ENCODE measurements at regions not wholly inside any gene's neighbourhood (a gene's known extent, or its start where the extent isn't known, plus 50 kb on each side); places are given as distances from the start of the nearest gene placed in this dataset.

GRCh38 chr2:19232312-19232711 is 126.1 kb downstream of the OSR1 start:
- no peak overlapping the region for H3K4me3 ChIP-seq (ENCODE audit: low read depth, low read length)
- POLR2A ChIA-PET, result no interaction called here
- CTCF ChIA-PET, result no interaction called here
- no peak for DNase-seq (ENCODE audit: low read depth, low spot score)
- TF ChIP-seq, protein P1, sequence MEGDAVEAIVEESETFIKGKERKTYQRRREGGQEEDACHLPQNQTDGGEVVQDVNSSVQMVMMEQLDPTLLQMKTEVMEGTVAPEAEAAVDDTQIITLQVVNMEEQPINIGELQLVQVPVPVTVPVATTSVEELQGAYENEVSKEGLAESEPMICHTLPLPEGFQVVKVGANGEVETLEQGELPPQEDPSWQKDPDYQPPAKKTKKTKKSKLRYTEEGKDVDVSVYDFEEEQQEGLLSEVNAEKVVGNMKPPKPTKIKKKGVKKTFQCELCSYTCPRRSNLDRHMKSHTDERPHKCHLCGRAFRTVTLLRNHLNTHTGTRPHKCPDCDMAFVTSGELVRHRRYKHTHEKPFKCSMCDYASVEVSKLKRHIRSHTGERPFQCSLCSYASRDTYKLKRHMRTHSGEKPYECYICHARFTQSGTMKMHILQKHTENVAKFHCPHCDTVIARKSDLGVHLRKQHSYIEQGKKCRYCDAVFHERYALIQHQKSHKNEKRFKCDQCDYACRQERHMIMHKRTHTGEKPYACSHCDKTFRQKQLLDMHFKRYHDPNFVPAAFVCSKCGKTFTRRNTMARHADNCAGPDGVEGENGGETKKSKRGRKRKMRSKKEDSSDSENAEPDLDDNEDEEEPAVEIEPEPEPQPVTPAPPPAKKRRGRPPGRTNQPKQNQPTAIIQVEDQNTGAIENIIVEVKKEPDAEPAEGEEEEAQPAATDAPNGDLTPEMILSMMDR (IDR thresholded peaks at IDR 0.05; ENCODE audit: insufficient read depth, low read length, missing control alignments), result no peak

DNA sequence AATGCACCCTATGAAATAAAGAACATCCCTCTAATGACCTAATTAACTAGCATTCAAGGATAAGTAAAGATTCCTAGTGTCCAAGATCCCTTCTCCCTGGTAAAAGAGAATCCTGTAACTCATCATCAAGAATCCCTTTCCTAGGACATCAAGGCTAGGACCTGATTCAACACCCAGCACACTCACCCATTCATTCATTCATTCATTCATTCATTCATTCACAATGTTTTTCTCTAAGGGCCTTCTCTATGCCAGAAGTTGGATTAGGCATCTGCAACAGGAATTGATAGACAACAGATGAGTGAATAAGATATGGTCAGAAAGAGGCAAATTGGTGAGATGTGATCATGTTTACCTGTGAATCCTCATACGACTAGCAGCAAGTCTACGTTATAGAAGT is 126.8 kb downstream of the OSR1 start:
- no peak for DNase-seq (ENCODE audit: low read depth, low spot score)
- TF ChIP-seq, protein P1 (IDR thresholded peaks at IDR 0.05; ENCODE audit: insufficient read depth, low read length, missing control alignments), result no peak
- POLR2A ChIA-PET, result no interaction called here
- CTCF ChIA-PET, result no interaction called here
- no peak overlapping the region for H3K4me3 ChIP-seq (ENCODE audit: low read depth, low read length)

GRCh38 chr2:19230626-19231025 is 127.8 kb downstream of the OSR1 start:
- DNase-seq (ENCODE audit: low read depth, low spot score), result no peak
- no peak overlapping the region for H3K4me3 ChIP-seq (ENCODE audit: low read depth, low read length)
- TF ChIP-seq, protein P1 (IDR thresholded peaks at IDR 0.05; ENCODE audit: insufficient read depth, low read length, missing control alignments), result no peak
- POLR2A ChIA-PET, result no interaction called here
- CTCF ChIA-PET, result no interaction called here

DNA sequence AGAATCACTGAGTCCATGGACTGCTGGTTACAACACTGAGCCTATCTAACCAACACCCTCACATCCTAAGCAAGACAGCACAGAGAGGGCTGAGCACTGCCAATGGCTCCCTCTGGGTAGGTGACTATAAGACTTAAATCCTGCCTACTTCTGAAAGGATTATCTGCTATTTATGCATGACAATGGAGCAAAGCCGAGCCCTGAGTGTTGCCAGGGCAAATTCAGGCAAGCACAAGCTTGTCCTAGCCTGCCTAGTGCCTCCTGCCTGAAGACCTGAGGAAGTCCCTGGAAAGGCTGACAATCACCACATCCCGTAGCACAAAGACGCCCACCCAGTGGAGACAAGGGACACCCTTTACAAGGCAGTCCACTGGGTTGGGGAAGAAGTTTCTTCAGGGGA is 129.7 kb downstream of the OSR1 start:
- ChIA-PET POLR2A (no interaction called here), CTCF (no interaction called here)
- TF ChIP-seq, protein P1 (IDR thresholded peaks at IDR 0.05; ENCODE audit: insufficient read depth, low read length, missing control alignments), result no peak
- no peak overlapping the region for H3K4me3 ChIP-seq (ENCODE audit: low read depth, low read length)
- no peak for DNase-seq (ENCODE audit: low read depth, low spot score)

DNA sequence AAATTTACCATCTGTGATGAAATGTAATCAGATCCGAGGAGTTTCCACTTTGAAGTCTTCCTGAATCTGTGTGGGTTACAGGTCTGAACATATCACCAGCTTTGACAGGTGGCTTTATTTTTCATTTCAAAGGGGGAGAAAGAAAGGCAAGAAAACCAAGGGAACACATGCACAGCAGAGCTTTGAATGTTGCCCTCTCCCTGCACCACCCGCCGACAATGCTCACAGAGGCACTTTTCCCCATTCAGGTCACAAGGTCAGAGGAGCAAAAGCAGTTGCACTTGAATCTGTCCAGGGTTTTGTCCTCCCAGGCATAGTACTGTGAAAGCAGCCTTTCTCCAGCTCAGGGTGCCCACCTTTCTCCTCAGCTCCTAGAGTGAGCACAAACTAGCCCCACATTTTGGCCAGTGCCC is 130.2 kb downstream of the OSR1 start:
- no peak for DNase-seq (ENCODE audit: low read depth, low spot score)
- POLR2A ChIA-PET, result no interaction called here
- H3K4me3 ChIP-seq (ENCODE audit: low read depth, low read length), result no peak overlapping the region
- CTCF ChIA-PET, result no interaction called here
- TF ChIP-seq, protein P1 (IDR thresholded peaks at IDR 0.05; ENCODE audit: insufficient read depth, low read length, missing control alignments), result no peak

- no peak for DNase-seq (ENCODE audit: low read depth, low spot score)
- CTCF ChIA-PET, result interaction anchor here (0.9 to 2.3 kb wide), 2 partner anchors 10 to 87 kb away, joined by 3 to 8 read pairs; no protein-coding TSS in a partner anchor
- TF ChIP-seq, protein P1 (IDR thresholded peaks at IDR 0.05; ENCODE audit: insufficient read depth, low read length, missing control alignments), result no peak
Observed at GRCh38 chr2:19226871-19227270, 131.6 kb downstream of the OSR1 start.

More at GRCh38 chr2:19226871-19227270, 131.6 kb downstream of the OSR1 start:
- POLR2A ChIA-PET, result no interaction called here
- H3K4me3 ChIP-seq (ENCODE audit: low read depth, low read length), result no peak overlapping the region
